DND-41 (cell line): ENCODE measurements at regions not wholly inside any gene's neighbourhood (a gene's known extent, or its start where the extent isn't known, plus 50 kb on each side); places are given as distances from the start of the nearest gene placed in this dataset.

Experiments used
- CTCF ChIP-seq: IDR thresholded peaks from 2 replicates; pipeline ENCODE4 v1.5.1; 2012; ENCODE audit warnings: borderline replicate concordance, low read length, moderate library complexity, mild to moderate bottlenecking; ENCODE audit not compliant: poor library complexity, severe bottlenecking; ENCODE audit errors: extremely low read depth
- EZH2 ChIP-seq: IDR thresholded peaks from 3 replicates; pipeline ENCODE4 v1.6.1; 2012; ENCODE audit warnings: borderline replicate concordance, low read depth, mild to moderate bottlenecking, moderate library complexity, low read length, inconsistent platforms; ENCODE audit not compliant: severe bottlenecking

- TF ChIP-seq CTCF = no peak
- no peak for TF ChIP-seq EZH2
These were observed 117.3 kb upstream of the POU2AF2 start for GRCh38 chr11:111128076-111128870.
